Type B pancreatic cell (in vitro differentiated cells): ENCODE measurements at regions not wholly inside any gene's neighbourhood (a gene's known extent, or its start where the extent isn't known, plus 50 kb on each side); places are given as distances from the start of the nearest gene placed in this dataset.

Experiments used
- DNase-seq: peaks from one replicate; pipeline ENCODE4 v3.0.0; 2021; ENCODE audit warnings: mixed read lengths; ENCODE audit not compliant: unreplicated experiment; ENCODE audit errors: extremely low spot score
- H3K27ac Mint-ChIP-seq: 2 replicates; pipeline ENCODE4 v1.8.0; 2021; ENCODE audit warnings: mild to moderate bottlenecking, mixed read lengths
- H3K27me3 Mint-ChIP-seq: 2 replicates; pipeline ENCODE4 v1.8.0; 2021; ENCODE audit warnings: mixed read lengths
- H3K36me3 Mint-ChIP-seq: 2 replicates; pipeline ENCODE4 v1.8.0; 2021; ENCODE audit warnings: mixed read lengths
- H3K4me1 Mint-ChIP-seq: one replicate; pipeline ENCODE4 v1.8.0; 2021; ENCODE audit warnings: mixed read lengths; ENCODE audit not compliant: unreplicated experiment
- H3K4me3 Mint-ChIP-seq: 2 replicates; pipeline ENCODE4 v1.8.0; 2021; ENCODE audit warnings: mild to moderate bottlenecking, mixed read lengths
- H3K9me3 Mint-ChIP-seq: 2 replicates; pipeline ENCODE4 v1.8.0; 2021; ENCODE audit warnings: mixed read lengths
- CTCF ChIP-seq: fragments of 200-600 bp; sonication (generic); conservative IDR thresholded peaks from 2 replicates; pipeline ENCODE4 v1.5.0; 2021; ENCODE audit warnings: antibody characterized with exemption, mild to moderate bottlenecking

- Mint-ChIP-seq H3K4me1 (no peaks in the 10 kb centered on the region), H3K27ac (no peak overlapping the region), H3K9me3 (no peaks in the 10 kb centered on the region), H3K27me3 (no peaks in the 10 kb centered on the region), H3K4me3 (no peak overlapping the region), H3K36me3 (no peaks in the 10 kb centered on the region)
- TF ChIP-seq CTCF = no peak
- DNase-seq = no peak
Observed at GRCh38 chr2:194700116-194700515, 956.9 kb upstream of the SLC39A10 start.

GRCh38 chr2:194698012-194698411, 959.0 kb upstream of the SLC39A10 start:
- no peak overlapping the region for H3K27ac Mint-ChIP-seq
- no peak for TF ChIP-seq CTCF
- no peaks in the 10 kb centered on the region for H3K9me3 Mint-ChIP-seq
- H3K27me3 Mint-ChIP-seq = no peaks in the 10 kb centered on the region
- no peak for DNase-seq
- no peaks in the 10 kb centered on the region for H3K4me1 Mint-ChIP-seq
- H3K4me3 Mint-ChIP-seq = no peak overlapping the region
- no peaks in the 10 kb centered on the region for H3K36me3 Mint-ChIP-seq

- no peak for TF ChIP-seq CTCF
- Mint-ChIP-seq H3K4me1 (no peaks in the 10 kb centered on the region), H3K9me3 (no peaks in the 10 kb centered on the region), H3K27me3 (no peaks in the 10 kb centered on the region), H3K27ac (no peak overlapping the region), H3K4me3 (no peak overlapping the region), H3K36me3 (no peaks in the 10 kb centered on the region)
- no peak for DNase-seq
Observed at GRCh38 chr2:194697439-194697838, 959.6 kb upstream of the SLC39A10 start.

- Mint-ChIP-seq H3K27ac (no peak overlapping the region), H3K9me3 (no peaks in the 10 kb centered on the region), H3K4me3 (no peak overlapping the region), H3K36me3 (no peaks in the 10 kb centered on the region), H3K4me1 (no peaks in the 10 kb centered on the region), H3K27me3 (no peaks in the 10 kb centered on the region)
- no peak for DNase-seq
- TF ChIP-seq CTCF = no peak
Observed at GRCh38 chr2:194696690-194697089, 960.3 kb upstream of the SLC39A10 start.

GRCh38 chr2:194686569-194686968, 970.5 kb upstream of the SLC39A10 start:
- Mint-ChIP-seq H3K27ac (no peak overlapping the region), H3K36me3 (no peaks in the 10 kb centered on the region), H3K9me3 (no peaks in the 10 kb centered on the region), H3K4me1 (no peaks in the 10 kb centered on the region), H3K4me3 (no peak overlapping the region), H3K27me3 (peaks cover 4% of the 10 kb centered on the region)
- TF ChIP-seq CTCF = no peak
- DNase-seq = no peak

- peaks cover 2% of the 10 kb centered on the region for H3K27me3 Mint-ChIP-seq
Observed at GRCh38 chr2:194674043-194674442, 983.0 kb upstream of the SLC39A10 start.

More at GRCh38 chr2:194674043-194674442, 983.0 kb upstream of the SLC39A10 start:
- no peak overlapping the region for H3K27ac Mint-ChIP-seq
- no peaks in the 10 kb centered on the region for H3K36me3 Mint-ChIP-seq
- H3K4me3 Mint-ChIP-seq = no peak overlapping the region
- no peaks in the 10 kb centered on the region for H3K4me1 Mint-ChIP-seq
- no peaks in the 10 kb centered on the region for H3K9me3 Mint-ChIP-seq
- no peak for TF ChIP-seq CTCF
- no peak for DNase-seq
